ENCODE measurements at regions not wholly inside any gene's neighbourhood (a gene's known extent, or its start where the extent isn't known, plus 50 kb on each side); places are given as distances from the start of the nearest gene placed in this dataset.

DNA sequence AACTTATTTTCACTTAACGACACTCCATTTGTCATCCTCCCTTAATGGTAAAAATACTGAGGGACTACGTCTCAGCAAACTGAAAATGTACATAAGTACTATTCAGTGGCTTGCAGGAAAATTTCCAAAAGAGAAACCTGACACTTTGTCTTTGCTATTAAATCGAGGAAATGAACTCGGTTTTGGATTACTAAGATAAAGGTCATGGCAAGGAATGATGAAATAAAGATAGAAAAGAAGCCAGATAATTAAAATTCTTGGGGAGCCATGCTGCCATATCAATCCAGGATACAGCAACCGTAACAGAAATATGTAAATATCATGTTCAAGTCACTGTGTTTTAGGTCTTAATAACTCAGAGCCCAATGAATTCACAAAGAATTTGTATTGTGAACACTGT lies 647.8 kb downstream of the CDH9 start:
- TF ChIP-seq, protein P1, sequence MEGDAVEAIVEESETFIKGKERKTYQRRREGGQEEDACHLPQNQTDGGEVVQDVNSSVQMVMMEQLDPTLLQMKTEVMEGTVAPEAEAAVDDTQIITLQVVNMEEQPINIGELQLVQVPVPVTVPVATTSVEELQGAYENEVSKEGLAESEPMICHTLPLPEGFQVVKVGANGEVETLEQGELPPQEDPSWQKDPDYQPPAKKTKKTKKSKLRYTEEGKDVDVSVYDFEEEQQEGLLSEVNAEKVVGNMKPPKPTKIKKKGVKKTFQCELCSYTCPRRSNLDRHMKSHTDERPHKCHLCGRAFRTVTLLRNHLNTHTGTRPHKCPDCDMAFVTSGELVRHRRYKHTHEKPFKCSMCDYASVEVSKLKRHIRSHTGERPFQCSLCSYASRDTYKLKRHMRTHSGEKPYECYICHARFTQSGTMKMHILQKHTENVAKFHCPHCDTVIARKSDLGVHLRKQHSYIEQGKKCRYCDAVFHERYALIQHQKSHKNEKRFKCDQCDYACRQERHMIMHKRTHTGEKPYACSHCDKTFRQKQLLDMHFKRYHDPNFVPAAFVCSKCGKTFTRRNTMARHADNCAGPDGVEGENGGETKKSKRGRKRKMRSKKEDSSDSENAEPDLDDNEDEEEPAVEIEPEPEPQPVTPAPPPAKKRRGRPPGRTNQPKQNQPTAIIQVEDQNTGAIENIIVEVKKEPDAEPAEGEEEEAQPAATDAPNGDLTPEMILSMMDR (IDR thresholded peaks at IDR 0.05 in 4 of 5, conservative IDR thresholded peaks at IDR 0.05 in 1 of 5), result no peak
- TF ChIP-seq POLR2A (IDR thresholded peaks at IDR 0.05), result no peak

Data from gastrocnemius medialis (tissue), 4 donors.